ENCODE measurements at regions not wholly inside any gene's neighbourhood (a gene's known extent, or its start where the extent isn't known, plus 50 kb on each side); places are given as distances from the start of the nearest gene placed in this dataset.

DNA sequence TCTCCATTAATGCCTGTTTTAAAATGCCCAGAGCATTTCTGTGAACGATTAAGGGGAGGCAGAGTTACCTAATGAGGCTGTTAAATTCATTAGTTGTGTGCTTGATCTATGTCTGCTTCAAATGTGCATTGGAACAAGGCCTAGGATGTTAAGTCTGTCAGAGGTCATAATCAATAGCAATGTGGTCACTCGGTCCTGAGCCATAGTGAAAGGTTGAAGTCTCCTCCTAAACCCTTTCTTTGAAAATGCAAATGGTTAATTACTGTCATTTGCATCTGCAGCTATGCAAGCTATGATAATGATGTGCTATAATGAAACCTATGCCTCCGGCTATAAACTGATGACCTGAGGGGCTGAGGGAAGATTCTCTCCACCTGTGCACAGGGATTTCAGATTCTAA, 114.2 kb upstream of the NR5A2 start:
- no peak for ATAC-seq
- TF ChIP-seq, protein P1, sequence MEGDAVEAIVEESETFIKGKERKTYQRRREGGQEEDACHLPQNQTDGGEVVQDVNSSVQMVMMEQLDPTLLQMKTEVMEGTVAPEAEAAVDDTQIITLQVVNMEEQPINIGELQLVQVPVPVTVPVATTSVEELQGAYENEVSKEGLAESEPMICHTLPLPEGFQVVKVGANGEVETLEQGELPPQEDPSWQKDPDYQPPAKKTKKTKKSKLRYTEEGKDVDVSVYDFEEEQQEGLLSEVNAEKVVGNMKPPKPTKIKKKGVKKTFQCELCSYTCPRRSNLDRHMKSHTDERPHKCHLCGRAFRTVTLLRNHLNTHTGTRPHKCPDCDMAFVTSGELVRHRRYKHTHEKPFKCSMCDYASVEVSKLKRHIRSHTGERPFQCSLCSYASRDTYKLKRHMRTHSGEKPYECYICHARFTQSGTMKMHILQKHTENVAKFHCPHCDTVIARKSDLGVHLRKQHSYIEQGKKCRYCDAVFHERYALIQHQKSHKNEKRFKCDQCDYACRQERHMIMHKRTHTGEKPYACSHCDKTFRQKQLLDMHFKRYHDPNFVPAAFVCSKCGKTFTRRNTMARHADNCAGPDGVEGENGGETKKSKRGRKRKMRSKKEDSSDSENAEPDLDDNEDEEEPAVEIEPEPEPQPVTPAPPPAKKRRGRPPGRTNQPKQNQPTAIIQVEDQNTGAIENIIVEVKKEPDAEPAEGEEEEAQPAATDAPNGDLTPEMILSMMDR (IDR thresholded peaks at IDR 0.05) = no peak
- TF ChIP-seq TCF7L2 (IDR thresholded peaks at IDR 0.05; ENCODE audit: low read depth, low read length) (no peak), POLR2AphosphoS5 (IDR thresholded peaks at IDR 0.05; ENCODE audit: low read depth, low read length) (no peak), SIN3A (IDR thresholded peaks at IDR 0.05; ENCODE audit: borderline replicate concordance, insufficient read depth, low read depth, low read length) (no peak)
- TF ChIP-seq, protein P2, sequence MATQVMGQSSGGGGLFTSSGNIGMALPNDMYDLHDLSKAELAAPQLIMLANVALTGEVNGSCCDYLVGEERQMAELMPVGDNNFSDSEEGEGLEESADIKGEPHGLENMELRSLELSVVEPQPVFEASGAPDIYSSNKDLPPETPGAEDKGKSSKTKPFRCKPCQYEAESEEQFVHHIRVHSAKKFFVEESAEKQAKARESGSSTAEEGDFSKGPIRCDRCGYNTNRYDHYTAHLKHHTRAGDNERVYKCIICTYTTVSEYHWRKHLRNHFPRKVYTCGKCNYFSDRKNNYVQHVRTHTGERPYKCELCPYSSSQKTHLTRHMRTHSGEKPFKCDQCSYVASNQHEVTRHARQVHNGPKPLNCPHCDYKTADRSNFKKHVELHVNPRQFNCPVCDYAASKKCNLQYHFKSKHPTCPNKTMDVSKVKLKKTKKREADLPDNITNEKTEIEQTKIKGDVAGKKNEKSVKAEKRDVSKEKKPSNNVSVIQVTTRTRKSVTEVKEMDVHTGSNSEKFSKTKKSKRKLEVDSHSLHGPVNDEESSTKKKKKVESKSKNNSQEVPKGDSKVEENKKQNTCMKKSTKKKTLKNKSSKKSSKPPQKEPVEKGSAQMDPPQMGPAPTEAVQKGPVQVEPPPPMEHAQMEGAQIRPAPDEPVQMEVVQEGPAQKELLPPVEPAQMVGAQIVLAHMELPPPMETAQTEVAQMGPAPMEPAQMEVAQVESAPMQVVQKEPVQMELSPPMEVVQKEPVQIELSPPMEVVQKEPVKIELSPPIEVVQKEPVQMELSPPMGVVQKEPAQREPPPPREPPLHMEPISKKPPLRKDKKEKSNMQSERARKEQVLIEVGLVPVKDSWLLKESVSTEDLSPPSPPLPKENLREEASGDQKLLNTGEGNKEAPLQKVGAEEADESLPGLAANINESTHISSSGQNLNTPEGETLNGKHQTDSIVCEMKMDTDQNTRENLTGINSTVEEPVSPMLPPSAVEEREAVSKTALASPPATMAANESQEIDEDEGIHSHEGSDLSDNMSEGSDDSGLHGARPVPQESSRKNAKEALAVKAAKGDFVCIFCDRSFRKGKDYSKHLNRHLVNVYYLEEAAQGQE (IDR thresholded peaks at IDR 0.05; ENCODE audit: insufficient read depth in 1 of 2, low read depth in 2 of 2, low read length in 1 of 2) = no peak
- Histone ChIP-seq H3K27ac (ENCODE audit: low read length) (no peak overlapping the region), H3K9me3 (ENCODE audit: control insufficient read depth, insufficient read depth, low read depth, low read length) (no peaks in the 10 kb centered on the region), H3K4me3 (ENCODE audit: low read depth in 2 of 2, low read length in 2 of 2) (no peak overlapping the region), H3K27me3 (ENCODE audit: control insufficient read depth, insufficient read depth, low read length) (no peaks in the 10 kb centered on the region), H3K36me3 (ENCODE audit: control insufficient read depth, insufficient read depth, low read length) (no peaks in the 10 kb centered on the region), H3K4me1 (ENCODE audit: control insufficient read depth, insufficient read depth, low read length) (no peaks in the 10 kb centered on the region)
- BruUV-seq (replicated peaks) = no TSS peak
- in situ Hi-C loops (cut with HindIII; ENCODE audit: low pct_unique_long_range_greater_than_20kb, low sequenced_read_pairs) = no loop called here
- CTCF ChIA-PET = no interaction called here
- DNase-seq (ENCODE audit: low read depth, low spot score) = no peak
- intact Hi-C loops (cut with micrococcal nuclease; ENCODE audit: unreplicated experiment) = no loop called here
- POLR2A ChIA-PET = no interaction called here

DNA sequence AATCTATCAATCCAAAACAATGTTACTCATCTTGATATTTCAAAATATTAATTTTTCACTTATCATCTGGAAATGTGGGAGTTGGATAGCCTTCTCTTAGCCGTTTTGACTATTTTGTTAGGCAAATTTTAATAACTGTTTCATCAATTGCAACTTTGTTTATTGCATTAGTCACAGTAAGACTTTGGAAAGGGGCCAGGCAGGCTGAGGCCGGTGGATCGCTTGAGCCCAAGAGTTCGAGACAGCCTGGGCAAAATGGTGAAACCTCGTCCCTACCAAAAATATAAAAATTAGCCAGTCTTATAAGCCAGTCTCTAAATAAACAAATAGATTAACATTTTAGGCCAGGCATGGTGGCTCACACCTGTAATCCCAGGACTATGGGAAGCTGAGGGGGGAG, 113.0 kb upstream of the NR5A2 start:
- Histone ChIP-seq H3K9me3 (ENCODE audit: control insufficient read depth, insufficient read depth, low read depth, low read length) (no peaks in the 10 kb centered on the region), H3K27me3 (ENCODE audit: control insufficient read depth, insufficient read depth, low read length) (no peaks in the 10 kb centered on the region), H3K4me1 (ENCODE audit: control insufficient read depth, insufficient read depth, low read length) (no peaks in the 10 kb centered on the region), H3K36me3 (ENCODE audit: control insufficient read depth, insufficient read depth, low read length) (no peaks in the 10 kb centered on the region), H3K4me3 (ENCODE audit: low read depth in 2 of 2, low read length in 2 of 2) (no peak overlapping the region), H3K27ac (ENCODE audit: low read length) (no peak overlapping the region)
- BruUV-seq (replicated peaks) = no TSS peak
- in situ Hi-C loops (cut with HindIII; ENCODE audit: low pct_unique_long_range_greater_than_20kb, low sequenced_read_pairs) = no loop called here
- ChIA-PET CTCF (no interaction called here), POLR2A (no interaction called here)
- intact Hi-C loops (cut with micrococcal nuclease; ENCODE audit: unreplicated experiment) = no loop called here
- no peak for ATAC-seq
- DNase-seq (ENCODE audit: low read depth, low spot score) = no peak
- TF ChIP-seq TCF7L2 (IDR thresholded peaks at IDR 0.05; ENCODE audit: low read depth, low read length) = no peak
- no peak for TF ChIP-seq POLR2AphosphoS5 (IDR thresholded peaks at IDR 0.05; ENCODE audit: low read depth, low read length)
- TF ChIP-seq, protein P2 (IDR thresholded peaks at IDR 0.05; ENCODE audit: insufficient read depth in 1 of 2, low read depth in 2 of 2, low read length in 1 of 2) = no peak
- TF ChIP-seq, protein P1 (IDR thresholded peaks at IDR 0.05) = no peak
- no peak for TF ChIP-seq SIN3A (IDR thresholded peaks at IDR 0.05; ENCODE audit: borderline replicate concordance, insufficient read depth, low read depth, low read length)
